ENCODE measurements at regions not wholly inside any gene's neighbourhood (a gene's known extent, or its start where the extent isn't known, plus 50 kb on each side); places are given as distances from the start of the nearest gene placed in this dataset.

DNA sequence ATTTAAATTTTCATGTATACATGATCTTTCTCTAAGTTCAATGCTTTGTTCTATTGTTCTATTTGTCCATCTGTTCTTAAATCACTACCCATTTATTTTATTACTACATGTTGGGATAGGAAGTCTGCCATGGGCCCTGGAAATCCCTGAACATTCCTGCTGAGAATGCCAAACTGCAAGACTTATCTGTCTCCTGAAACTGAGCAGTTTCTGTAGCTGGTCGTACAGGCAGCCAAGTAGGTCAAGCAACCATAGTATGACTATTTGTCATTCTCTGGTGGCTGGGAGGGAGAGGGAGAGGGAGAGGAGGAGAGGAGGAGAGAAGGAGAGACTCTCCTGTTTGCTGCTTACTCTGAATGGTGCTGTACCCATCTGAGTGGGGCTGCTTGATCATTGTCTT is 82.8 kb upstream of the SNX19 start:
- CTCF ChIA-PET, result no interaction called here

DNA sequence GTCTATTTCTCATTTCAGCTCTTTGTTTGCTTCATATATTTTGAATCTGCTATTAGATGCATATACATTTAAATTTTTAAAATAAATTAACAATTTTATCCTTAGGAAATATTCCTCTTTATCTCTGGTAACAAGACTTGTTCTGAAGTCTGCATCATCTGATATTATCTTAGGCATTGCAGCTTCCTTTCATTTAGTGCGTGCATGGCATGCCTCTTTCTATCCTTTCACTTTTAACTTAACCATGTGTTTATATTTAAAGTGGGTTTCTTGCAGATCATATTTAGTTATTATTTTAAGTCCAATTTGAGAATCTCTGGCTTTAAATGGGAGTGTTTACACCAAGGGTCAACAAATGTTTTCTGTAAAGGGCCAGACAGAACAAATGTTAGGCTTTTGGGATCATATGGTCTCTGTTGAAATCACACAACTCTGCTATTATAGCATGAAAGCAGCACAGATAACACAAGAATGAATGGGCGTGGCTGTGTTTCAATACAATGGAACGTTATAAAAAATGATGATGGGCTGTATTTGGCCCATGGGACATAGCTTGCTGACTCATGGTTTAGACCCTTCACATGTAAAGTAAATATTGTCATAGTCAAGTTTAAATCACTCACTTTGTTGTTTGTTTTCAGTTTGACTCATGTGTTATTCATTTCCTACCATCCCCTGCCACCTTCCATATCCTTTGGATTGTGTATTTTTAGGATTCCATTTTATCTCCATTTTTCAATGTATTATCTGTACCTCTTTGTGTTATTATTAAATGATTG is 83.9 kb upstream of the SNX19 start:
- Mint-ChIP-seq H3K27ac (no peak overlapping the region), H3K4me3 (no peak overlapping the region), H3K36me3 (no peaks in the 10 kb centered on the region), H3K9me3 (no peaks in the 10 kb centered on the region), H3K4me1 (no peaks in the 10 kb centered on the region), H3K27me3 (ENCODE audit: low read depth) (peaks cover 2% of the 10 kb centered on the region)
- no peak for ATAC-seq
- no peak for DNase-seq (ENCODE audit: low spot score)
- TF ChIP-seq NFYB (CRISPR knock-in tag; conservative IDR thresholded peaks at IDR 0.05; ENCODE audit: low read depth) (no peak), RORB (CRISPR knock-in tag; IDR thresholded peaks at IDR 0.05) (no peak)
- ChIA-PET POLR2A (no interaction called here), CTCF (interaction anchor here (0.7 kb wide), 1 partner anchor 21 kb away, joined by 3 read pairs; no protein-coding TSS in a partner anchor)

More for the DNA sequence above, 82.8 kb upstream of the SNX19 start:
- Mint-ChIP-seq H3K27ac (no peak overlapping the region), H3K4me1 (no peaks in the 10 kb centered on the region), H3K4me3 (no peak overlapping the region), H3K27me3 (ENCODE audit: low read depth) (peaks cover 7% of the 10 kb centered on the region), H3K36me3 (no peaks in the 10 kb centered on the region), H3K9me3 (no peaks in the 10 kb centered on the region)
- ATAC-seq (no peak), DNase-seq (ENCODE audit: low spot score) (no peak)
- TF ChIP-seq, protein P1, sequence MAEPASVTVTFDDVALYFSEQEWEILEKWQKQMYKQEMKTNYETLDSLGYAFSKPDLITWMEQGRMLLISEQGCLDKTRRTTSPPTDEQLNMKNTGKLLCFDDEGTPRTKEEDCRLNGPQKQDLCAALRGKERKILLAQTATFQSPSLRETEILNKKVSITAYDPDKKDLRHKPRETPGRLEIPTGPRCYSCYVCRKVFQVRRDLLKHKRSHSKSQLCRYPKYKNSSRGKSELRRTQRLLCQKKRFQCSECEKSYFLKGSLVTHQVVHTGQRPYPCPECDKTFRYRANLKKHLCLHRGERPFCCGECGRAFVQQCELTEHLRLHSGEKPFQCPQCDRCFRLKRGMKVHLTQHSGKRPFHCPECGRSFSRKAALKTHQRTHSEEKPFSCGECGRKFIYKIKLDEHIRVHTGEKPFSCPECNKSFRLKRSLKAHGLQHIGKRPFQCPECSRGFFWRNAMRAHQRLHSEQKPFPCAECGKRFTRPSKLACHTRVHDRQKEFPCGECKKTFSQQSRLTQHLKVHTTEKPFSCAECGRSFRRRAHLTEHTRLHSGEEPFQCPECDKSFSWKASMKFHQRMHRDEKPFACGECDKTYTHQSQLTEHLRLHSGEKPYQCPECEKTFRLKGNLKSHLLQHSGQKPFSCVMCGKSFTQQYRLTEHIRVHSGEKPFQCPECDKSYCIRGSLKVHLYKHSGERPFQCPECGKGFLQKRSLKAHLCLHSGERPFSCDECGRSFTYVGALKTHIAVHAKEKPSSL (CRISPR knock-in tag; conservative IDR thresholded peaks at IDR 0.05), result no peak
- TF ChIP-seq ZNF416 (CRISPR knock-in tag; IDR thresholded peaks at IDR 0.05) (no peak), OVOL2 (CRISPR knock-in tag; IDR thresholded peaks at IDR 0.05; ENCODE audit: borderline replicate concordance) (no peak), RELA (CRISPR knock-in tag; IDR thresholded peaks at IDR 0.05; ENCODE audit: borderline replicate concordance) (no peak), FOXK1 (CRISPR knock-in tag; IDR thresholded peaks at IDR 0.05) (no peak)
- TF ChIP-seq, protein P2, sequence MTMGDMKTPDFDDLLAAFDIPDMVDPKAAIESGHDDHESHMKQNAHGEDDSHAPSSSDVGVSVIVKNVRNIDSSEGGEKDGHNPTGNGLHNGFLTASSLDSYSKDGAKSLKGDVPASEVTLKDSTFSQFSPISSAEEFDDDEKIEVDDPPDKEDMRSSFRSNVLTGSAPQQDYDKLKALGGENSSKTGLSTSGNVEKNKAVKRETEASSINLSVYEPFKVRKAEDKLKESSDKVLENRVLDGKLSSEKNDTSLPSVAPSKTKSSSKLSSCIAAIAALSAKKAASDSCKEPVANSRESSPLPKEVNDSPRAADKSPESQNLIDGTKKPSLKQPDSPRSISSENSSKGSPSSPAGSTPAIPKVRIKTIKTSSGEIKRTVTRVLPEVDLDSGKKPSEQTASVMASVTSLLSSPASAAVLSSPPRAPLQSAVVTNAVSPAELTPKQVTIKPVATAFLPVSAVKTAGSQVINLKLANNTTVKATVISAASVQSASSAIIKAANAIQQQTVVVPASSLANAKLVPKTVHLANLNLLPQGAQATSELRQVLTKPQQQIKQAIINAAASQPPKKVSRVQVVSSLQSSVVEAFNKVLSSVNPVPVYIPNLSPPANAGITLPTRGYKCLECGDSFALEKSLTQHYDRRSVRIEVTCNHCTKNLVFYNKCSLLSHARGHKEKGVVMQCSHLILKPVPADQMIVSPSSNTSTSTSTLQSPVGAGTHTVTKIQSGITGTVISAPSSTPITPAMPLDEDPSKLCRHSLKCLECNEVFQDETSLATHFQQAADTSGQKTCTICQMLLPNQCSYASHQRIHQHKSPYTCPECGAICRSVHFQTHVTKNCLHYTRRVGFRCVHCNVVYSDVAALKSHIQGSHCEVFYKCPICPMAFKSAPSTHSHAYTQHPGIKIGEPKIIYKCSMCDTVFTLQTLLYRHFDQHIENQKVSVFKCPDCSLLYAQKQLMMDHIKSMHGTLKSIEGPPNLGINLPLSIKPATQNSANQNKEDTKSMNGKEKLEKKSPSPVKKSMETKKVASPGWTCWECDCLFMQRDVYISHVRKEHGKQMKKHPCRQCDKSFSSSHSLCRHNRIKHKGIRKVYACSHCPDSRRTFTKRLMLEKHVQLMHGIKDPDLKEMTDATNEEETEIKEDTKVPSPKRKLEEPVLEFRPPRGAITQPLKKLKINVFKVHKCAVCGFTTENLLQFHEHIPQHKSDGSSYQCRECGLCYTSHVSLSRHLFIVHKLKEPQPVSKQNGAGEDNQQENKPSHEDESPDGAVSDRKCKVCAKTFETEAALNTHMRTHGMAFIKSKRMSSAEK (CRISPR knock-in tag; IDR thresholded peaks at IDR 0.05; ENCODE audit: borderline replicate concordance), result no peak
- POLR2A ChIA-PET, result no interaction called here

DNA sequence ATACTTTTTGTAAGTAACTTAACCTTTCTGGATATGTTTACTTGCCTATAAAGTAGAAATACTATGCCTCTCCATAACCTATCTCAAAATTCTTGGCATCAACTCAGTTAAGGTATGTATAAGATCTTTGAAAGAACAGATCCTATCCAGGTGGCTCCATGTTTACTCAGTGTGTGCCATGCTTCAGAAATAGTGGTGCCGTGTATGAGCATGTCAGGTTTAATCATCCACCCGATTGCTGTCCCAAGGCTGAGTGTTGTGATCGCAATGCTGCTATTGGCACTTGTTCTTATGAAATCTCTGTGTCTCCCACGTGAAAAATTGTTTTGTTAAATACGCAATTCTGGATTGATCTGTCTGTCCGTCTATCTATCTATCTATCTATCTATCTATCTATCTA is 85.9 kb upstream of the SNX19 start:
- H3K36me3 Mint-ChIP-seq, result no peaks in the 10 kb centered on the region
- DNase-seq (ENCODE audit: low spot score) (no peak), ATAC-seq (no peak)
- H3K4me3 Mint-ChIP-seq, result no peak overlapping the region
- ChIA-PET CTCF (interaction anchor here (1.3 kb wide), 1 partner anchor 23 kb away, joined by 3 read pairs; no protein-coding TSS in a partner anchor), POLR2A (no interaction called here)
- no peaks in the 10 kb centered on the region for H3K9me3 Mint-ChIP-seq
- no peaks in the 10 kb centered on the region for H3K4me1 Mint-ChIP-seq
- H3K27me3 Mint-ChIP-seq (ENCODE audit: low read depth), result no peaks in the 10 kb centered on the region; the same call in 1 of the 2 replicates
- no peak overlapping the region for H3K27ac Mint-ChIP-seq
- no peak for TF ChIP-seq ZNF219 (CRISPR knock-in tag; IDR thresholded peaks at IDR 0.05; ENCODE audit: borderline replicate concordance)
- no peak for TF ChIP-seq ATF1 (CRISPR knock-in tag; IDR thresholded peaks at IDR 0.05)
- no peak for TF ChIP-seq ELF4 (CRISPR knock-in tag; IDR thresholded peaks at IDR 0.05; ENCODE audit: low read depth)
- TF ChIP-seq, protein P3, sequence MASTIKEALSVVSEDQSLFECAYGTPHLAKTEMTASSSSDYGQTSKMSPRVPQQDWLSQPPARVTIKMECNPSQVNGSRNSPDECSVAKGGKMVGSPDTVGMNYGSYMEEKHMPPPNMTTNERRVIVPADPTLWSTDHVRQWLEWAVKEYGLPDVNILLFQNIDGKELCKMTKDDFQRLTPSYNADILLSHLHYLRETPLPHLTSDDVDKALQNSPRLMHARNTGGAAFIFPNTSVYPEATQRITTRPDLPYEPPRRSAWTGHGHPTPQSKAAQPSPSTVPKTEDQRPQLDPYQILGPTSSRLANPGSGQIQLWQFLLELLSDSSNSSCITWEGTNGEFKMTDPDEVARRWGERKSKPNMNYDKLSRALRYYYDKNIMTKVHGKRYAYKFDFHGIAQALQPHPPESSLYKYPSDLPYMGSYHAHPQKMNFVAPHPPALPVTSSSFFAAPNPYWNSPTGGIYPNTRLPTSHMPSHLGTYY (CRISPR knock-in tag; IDR thresholded peaks at IDR 0.05), result no peak
- no peak for TF ChIP-seq NFATC4 (CRISPR knock-in tag; IDR thresholded peaks at IDR 0.05)
- TF ChIP-seq, protein P2 (CRISPR knock-in tag; IDR thresholded peaks at IDR 0.05; ENCODE audit: borderline replicate concordance), result no peak
- TF ChIP-seq, protein P4, sequence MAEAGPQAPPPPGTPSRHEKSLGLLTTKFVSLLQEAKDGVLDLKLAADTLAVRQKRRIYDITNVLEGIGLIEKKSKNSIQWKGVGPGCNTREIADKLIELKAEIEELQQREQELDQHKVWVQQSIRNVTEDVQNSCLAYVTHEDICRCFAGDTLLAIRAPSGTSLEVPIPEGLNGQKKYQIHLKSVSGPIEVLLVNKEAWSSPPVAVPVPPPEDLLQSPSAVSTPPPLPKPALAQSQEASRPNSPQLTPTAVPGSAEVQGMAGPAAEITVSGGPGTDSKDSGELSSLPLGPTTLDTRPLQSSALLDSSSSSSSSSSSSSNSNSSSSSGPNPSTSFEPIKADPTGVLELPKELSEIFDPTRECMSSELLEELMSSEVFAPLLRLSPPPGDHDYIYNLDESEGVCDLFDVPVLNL (CRISPR knock-in tag; IDR thresholded peaks at IDR 0.05; ENCODE audit: borderline replicate concordance, low read depth), result no peak
- TF ChIP-seq, protein P5, sequence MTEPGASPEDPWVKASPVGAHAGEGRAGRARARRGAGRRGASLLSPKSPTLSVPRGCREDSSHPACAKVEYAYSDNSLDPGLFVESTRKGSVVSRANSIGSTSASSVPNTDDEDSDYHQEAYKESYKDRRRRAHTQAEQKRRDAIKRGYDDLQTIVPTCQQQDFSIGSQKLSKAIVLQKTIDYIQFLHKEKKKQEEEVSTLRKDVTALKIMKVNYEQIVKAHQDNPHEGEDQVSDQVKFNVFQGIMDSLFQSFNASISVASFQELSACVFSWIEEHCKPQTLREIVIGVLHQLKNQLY (CRISPR knock-in tag; IDR thresholded peaks at IDR 0.05), result no peak
